GM19193 (cell line): ENCODE measurements at regions not wholly inside any gene's neighbourhood (a gene's known extent, or its start where the extent isn't known, plus 50 kb on each side); places are given as distances from the start of the nearest gene placed in this dataset.

ENCODE experiments used
- POLR2A ChIP-seq: IDR thresholded peaks from 4 replicates; pipeline ENCODE4 v1.6.1; 2011; ENCODE audit not compliant: insufficient read depth, insufficient read length; ENCODE audit errors: extremely low read depth

- no peak for TF ChIP-seq POLR2A
Observed at GRCh38 chr11:27194976-27195375, 154.4 kb downstream of the BBOX1 start.

DNA sequence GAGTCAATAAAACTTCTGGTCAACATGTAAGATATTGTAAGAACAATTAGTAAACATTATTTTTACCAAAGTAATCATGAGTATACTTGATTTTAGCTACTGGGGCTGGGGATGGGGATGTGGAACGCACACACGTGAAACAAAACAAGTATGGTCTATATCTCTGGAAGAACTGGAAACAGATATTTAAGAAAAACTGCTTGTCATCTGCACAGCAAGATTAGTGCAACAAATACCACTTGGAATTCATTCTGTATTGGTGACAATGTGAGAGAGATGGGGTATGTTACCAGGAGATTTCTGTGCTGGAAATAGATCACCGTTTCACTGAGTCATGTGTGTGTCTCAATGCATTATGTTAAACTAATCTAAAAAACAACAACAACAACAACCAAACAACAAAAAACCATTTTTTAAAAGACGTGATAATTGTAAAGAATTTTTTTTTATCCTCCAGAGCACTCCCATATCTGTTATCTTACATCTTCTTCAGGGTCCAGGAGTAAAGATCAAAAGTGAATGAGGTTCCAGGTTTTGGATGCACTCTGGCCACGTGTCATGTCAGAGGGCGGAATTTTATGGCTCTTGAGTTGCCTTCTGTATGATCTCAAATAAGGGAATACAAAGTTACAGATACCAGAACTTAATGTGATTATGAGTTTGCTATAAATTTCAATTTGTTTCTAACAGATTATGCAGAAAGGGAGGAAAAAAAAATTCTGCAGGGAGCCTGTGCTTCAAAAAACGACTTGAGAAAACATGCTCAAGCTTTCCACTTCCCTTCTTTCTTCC, 153.0 kb downstream of the BBOX1 start:
- no peak for TF ChIP-seq POLR2A

DNA sequence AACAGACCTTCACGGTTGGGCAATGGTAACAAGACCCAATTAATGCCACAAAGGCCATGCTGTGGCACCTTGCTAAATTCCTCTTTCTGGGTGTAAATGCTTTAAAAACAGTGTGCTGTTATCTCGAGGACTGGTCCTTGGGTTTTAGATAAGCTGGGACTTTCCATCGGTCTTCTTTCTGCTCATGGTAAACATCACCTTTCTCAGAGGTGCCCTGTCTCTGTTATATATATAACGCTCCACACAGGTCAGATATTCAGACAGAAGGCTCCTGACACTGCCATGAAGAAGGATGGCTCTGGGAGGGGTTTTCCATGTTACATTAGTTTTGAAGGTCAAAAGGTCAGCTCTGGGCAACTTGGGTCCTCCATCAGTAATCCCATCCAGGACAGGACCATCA, 151.6 kb downstream of the BBOX1 start:
- TF ChIP-seq POLR2A, result no peak

- TF ChIP-seq POLR2A, result no peak
Observed at GRCh38 chr11:27191639-27192038, 151.0 kb downstream of the BBOX1 start.

DNA sequence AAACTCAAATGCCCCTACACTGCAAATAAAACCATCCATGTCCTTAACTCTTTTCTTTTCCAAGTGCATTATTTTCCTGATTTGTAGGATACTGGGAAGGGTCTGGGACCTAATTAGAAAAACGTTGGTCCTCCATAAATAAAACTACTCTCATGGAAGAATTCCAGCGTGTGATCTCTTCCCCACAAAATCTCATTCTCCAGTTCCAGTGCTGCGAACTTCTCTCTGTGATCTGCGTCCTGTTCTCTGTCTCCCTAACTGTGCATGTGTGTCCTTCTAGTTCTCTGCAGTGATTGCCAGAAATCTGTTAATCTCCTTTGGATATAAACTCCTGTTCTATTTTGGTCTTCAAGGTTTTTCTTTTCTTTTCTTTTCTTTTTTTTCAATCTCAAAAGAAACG, 148.1 kb downstream of the BBOX1 start:
- TF ChIP-seq POLR2A, result no peak

- no peak for TF ChIP-seq POLR2A
Observed at GRCh38 chr11:27187848-27188621, 147.4 kb downstream of the BBOX1 start.

DNA sequence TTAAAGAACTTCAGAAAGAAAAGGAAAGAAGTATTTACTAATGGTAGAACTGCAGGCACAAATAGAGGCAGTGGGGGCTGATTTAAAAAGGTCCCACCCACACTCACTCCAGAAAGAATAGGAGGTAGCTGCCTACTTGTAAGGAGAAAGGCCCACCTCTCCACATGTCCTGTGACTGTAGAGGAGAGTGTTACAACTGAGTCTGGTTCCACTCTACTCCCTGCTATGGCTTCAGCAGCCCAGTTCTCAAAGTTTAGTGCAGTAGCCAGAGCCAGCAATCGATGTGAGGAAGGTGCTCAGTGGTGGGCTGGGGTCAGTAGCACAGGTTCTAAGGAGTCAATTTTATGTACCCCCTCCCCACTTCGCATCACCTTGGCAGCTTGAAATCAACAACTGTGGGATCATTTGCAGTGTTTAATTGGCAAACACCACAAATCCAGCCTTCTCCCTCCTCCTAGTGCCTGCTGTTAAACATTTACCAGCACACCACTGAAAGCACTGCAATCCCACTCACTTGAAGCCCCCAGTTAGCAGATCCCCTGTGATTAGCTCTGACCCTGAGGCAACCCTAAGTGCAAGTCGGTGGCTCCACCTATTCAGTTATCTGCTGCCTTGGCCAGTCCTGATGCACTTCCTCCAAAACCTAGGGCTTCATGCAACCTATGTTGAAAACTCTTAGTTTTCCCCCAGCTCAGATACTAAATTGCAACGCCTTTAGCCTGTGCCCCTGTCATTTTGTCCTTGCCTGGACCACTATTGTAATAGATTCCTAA, 146.6 kb downstream of the BBOX1 start:
- TF ChIP-seq POLR2A, result no peak

DNA sequence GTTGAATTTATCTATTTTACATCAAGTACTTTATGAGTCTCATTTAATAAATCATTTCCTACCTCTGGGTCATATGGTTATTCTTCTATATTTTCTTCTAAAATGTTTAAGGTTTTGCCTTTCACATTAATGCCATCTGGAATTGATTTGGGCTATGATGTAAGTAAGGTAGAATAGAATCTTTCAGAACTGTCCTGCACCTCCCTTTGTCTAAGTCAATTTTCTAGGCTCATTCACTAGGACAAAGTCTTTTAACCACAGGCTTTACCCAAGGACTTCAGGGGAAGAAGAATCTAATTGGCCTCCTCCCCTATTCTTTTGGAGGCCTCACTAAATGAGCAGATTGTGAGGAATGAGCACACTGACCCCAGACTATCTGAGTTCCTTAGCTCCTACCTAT, 146.0 kb downstream of the BBOX1 start:
- no peak for TF ChIP-seq POLR2A

DNA sequence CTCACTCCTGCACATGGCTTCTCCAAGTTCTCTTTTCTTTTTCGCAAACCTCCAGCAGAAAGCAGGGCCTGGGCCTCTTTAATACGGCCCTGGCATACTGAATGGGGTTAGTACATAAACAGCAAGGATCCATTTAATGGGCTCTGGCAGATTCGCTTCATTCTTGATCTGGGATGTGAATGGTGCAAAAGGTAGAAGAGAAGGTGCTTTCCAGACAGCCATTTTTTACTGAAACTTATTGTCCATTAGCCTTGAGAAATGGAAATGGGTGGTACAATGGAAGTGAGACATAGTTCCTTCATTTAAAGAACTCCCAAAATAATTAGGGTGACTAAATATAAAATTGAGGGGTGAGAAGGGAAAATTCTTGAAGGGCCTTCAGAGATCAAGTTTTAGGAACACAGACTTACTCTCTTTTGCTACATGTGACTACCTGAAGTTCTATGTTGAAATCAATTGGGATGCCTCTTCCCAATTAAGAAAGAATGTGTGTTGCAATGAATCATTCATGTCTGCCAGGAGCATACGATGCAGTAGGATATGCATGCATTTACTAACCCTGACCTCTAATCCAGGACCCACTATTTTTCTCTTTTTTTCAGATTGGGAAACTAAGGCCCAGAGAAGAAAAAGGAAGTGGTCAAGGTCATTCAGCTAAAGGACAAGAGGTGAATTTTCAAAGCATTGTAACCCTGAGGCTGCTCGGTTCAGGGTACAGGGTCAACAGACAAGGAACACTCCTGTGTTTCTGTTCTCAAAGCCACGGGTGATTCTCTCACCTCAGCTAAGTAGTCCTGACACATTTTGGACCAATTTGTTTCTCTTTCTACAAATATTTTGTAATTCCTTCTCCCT, 144.1 kb downstream of the BBOX1 start:
- no peak for TF ChIP-seq POLR2A

GRCh38 chr11:27183672-27184457, 143.2 kb downstream of the BBOX1 start:
- no peak for TF ChIP-seq POLR2A

- no peak for TF ChIP-seq POLR2A
Observed at GRCh38 chr11:27179334-27179733, 138.7 kb downstream of the BBOX1 start.

GRCh38 chr11:27178859-27179258, 138.2 kb downstream of the BBOX1 start:
- TF ChIP-seq POLR2A, result no peak
